Activated B cell treated with CpG ODN at 0.5 μM for 24 hours (primary cell): ENCODE measurements at regions not wholly inside any gene's neighbourhood (a gene's known extent, or its start where the extent isn't known, plus 50 kb on each side); places are given as distances from the start of the nearest gene placed in this dataset.

Source experiments
- ATAC-seq: fragments of 200-7000 bp; cut with Tn5 transposase; one replicate; pipeline ENCODE4 v1.10.0; 2021; ENCODE audit warnings: low read depth, mild to moderate bottlenecking, moderate library complexity
- CTCF ChIA-PET: fragments of 350-600 bp; sonication (Branson Sonifier 250); formaldehyde crosslinking; loops from one replicate; lab custom pipeline; 2021; ENCODE audit warnings: antibody characterized with exemption; lab: Charles Lee
- POLR2A ChIA-PET: fragments of 350-600 bp; sonication (Branson Sonifier 250); formaldehyde crosslinking; loops from one replicate; lab custom pipeline; 2021; ENCODE audit warnings: antibody characterized with exemption; lab: Charles Lee
- DNase-seq: peaks from one replicate; pipeline ENCODE4 v3.0.0; 2022
- H3K27ac Mint-ChIP-seq: one replicate; pipeline ENCODE4 v1.8.0; 2020; ENCODE audit warnings: mixed read lengths
- H3K27me3 Mint-ChIP-seq: one replicate; pipeline ENCODE4 v1.8.0; 2021; ENCODE audit warnings: mixed read lengths
- H3K36me3 Mint-ChIP-seq: one replicate; pipeline ENCODE4 v1.8.0; 2021; ENCODE audit warnings: low read depth, mixed read lengths
- H3K4me1 Mint-ChIP-seq: one replicate; pipeline ENCODE4 v1.8.0; 2021; ENCODE audit warnings: mixed read lengths
- H3K4me3 Mint-ChIP-seq: one replicate; pipeline ENCODE4 v1.8.0; 2020; ENCODE audit warnings: mild to moderate bottlenecking, mixed read lengths
- H3K9me3 Mint-ChIP-seq: one replicate; pipeline ENCODE4 v1.8.0; 2020; ENCODE audit warnings: mixed read lengths
- intact Hi-C: fragments of 100-400 bp; cut with micrococcal nuclease; formaldehyde crosslinking; loops from one replicate; pipeline ENCODE4 v1.15.1; 2024
- TF ChIP-seq, protein P1 (sequence below): fragments of 200-600 bp; IDR thresholded peaks from one replicate; pipeline ENCODE4 v1.8.0; 2022; ENCODE audit warnings: antibody characterized with exemption, mild to moderate bottlenecking

DNA sequence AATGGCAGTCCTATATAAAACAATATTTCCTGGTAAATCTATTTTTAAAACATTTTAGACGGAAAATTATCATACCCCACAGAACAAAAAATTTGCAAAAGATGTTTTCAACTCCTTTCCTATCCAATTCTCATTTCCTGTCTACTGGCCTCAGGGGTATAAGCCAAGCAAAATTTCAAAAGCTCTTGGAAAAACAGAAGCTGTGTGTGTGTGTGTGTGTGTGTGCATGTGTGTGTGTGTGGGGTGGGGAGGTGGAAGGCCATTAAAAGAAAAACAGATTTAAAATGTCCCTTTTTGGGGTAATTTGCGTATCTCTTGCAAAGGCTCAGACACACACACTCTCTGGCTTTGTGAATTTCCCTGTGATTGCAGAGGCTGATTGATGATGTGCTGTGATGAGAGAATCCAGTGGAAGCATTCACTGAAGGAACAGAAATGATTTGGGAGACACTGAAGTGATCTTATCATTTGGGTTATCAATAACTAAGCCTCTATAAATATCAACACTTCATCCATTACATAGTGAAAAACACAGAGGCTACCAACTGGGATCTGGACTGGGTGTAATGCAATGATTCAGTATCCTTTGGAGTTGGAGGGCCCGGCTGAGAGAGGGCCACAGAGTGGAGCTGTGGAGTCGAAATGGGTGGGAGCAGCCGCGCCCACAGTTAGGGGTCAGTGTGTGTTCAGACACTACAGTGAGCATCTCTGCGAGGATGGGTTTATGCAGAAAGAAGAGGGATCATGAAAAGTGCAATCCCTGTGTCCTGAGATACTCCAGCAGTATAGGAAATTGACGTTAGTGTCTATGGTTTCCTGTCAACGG, 106.8 kb upstream of the PREP start:
- DNase-seq = no peak
- no peaks in the 10 kb centered on the region for H3K9me3 Mint-ChIP-seq
- no peak overlapping the region for H3K4me3 Mint-ChIP-seq
- H3K27ac Mint-ChIP-seq = no peak overlapping the region
- ChIA-PET CTCF (no interaction called here), POLR2A (no interaction called here)
- peaks cover 20% of the 10 kb centered on the region for H3K27me3 Mint-ChIP-seq
- no peaks in the 10 kb centered on the region for H3K4me1 Mint-ChIP-seq
- H3K36me3 Mint-ChIP-seq = no peaks in the 10 kb centered on the region
- TF ChIP-seq, protein P1, sequence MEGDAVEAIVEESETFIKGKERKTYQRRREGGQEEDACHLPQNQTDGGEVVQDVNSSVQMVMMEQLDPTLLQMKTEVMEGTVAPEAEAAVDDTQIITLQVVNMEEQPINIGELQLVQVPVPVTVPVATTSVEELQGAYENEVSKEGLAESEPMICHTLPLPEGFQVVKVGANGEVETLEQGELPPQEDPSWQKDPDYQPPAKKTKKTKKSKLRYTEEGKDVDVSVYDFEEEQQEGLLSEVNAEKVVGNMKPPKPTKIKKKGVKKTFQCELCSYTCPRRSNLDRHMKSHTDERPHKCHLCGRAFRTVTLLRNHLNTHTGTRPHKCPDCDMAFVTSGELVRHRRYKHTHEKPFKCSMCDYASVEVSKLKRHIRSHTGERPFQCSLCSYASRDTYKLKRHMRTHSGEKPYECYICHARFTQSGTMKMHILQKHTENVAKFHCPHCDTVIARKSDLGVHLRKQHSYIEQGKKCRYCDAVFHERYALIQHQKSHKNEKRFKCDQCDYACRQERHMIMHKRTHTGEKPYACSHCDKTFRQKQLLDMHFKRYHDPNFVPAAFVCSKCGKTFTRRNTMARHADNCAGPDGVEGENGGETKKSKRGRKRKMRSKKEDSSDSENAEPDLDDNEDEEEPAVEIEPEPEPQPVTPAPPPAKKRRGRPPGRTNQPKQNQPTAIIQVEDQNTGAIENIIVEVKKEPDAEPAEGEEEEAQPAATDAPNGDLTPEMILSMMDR = no peak
- no peak for ATAC-seq
- intact Hi-C loops = no loop called here

DNA sequence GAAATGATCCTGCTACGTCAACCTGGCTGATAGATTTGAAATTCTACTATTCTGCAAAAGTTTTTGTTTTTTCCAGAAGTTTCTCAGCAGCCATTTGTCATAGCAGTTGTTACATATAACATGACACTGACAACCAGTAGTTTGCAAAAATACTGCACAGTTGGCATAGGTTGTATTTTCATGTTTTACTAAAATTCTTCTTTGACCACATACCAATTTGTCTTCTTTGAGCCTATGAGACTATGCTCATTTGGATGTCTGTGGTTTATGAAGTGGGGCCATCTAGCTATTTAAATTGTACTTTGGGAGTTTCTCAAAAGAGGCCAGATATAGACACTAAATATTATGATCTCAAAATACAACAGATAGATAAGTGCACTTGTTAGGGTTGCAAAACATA, 104.9 kb upstream of the PREP start:
- H3K27me3 Mint-ChIP-seq = peaks cover 19% of the 10 kb centered on the region
- no peaks in the 10 kb centered on the region for H3K36me3 Mint-ChIP-seq
- CTCF ChIA-PET = no interaction called here
- TF ChIP-seq, protein P1 = no peak
- POLR2A ChIA-PET = no interaction called here
- DNase-seq = no peak
- intact Hi-C loops = no loop called here
- H3K4me3 Mint-ChIP-seq = no peak overlapping the region
- no peaks in the 10 kb centered on the region for H3K9me3 Mint-ChIP-seq
- no peaks in the 10 kb centered on the region for H3K4me1 Mint-ChIP-seq
- H3K27ac Mint-ChIP-seq = no peak overlapping the region
- no peak for ATAC-seq

DNA sequence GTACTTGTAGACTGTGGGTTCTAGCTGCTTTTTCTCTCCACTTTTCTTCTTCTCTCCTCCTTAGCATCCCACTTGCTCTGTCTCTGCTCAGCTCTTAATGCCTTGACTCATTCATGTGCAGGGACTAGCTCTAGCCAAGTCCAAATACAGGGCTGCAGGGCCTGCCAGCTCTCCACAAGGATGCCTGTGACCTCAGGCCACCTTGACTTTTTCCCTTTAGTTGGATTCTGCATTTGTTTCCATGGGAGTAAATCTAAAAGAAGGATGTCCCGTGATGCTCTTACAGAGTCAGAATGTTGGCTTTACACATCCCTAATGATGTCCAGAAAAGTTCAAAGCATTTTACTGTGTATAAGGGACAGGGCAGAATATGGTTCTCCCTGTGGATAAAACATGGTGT, 101.8 kb upstream of the PREP start:
- CTCF ChIA-PET = no interaction called here
- DNase-seq (no peak), ATAC-seq (no peak)
- Mint-ChIP-seq H3K27ac (no peak overlapping the region), H3K4me3 (no peak overlapping the region), H3K36me3 (no peaks in the 10 kb centered on the region), H3K27me3 (peaks cover 8% of the 10 kb centered on the region), H3K9me3 (no peaks in the 10 kb centered on the region), H3K4me1 (no peaks in the 10 kb centered on the region)
- intact Hi-C loops = no loop called here
- POLR2A ChIA-PET = no interaction called here
- TF ChIP-seq, protein P1 = no peak

DNA sequence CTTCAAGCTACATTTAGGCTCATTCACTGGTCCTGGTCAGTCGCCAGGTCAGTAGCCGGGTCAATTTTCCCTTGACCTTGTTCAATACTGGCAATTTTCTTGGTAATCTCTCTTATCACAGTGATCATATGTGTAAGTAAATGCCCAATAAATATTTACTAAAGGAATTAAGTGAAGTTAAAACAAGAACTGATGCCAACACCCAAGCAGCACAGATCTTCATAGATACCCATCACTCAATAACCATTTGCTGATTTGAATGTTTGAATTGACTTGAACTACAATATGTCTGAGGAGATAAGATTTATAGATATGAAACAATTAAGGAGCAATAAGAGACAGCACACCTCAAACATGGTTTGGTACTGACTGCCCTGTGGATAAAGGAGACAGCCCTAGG, 100.8 kb upstream of the PREP start:
- ATAC-seq = no peak
- no peak overlapping the region for H3K4me3 Mint-ChIP-seq
- ChIA-PET POLR2A (no interaction called here), CTCF (no interaction called here)
- H3K9me3 Mint-ChIP-seq = no peaks in the 10 kb centered on the region
- TF ChIP-seq, protein P1 = no peak
- H3K4me1 Mint-ChIP-seq = no peaks in the 10 kb centered on the region
- no peak for DNase-seq
- no peaks in the 10 kb centered on the region for H3K36me3 Mint-ChIP-seq
- intact Hi-C loops = no loop called here
- H3K27ac Mint-ChIP-seq = no peak overlapping the region
- H3K27me3 Mint-ChIP-seq = peaks cover 11% of the 10 kb centered on the region

DNA sequence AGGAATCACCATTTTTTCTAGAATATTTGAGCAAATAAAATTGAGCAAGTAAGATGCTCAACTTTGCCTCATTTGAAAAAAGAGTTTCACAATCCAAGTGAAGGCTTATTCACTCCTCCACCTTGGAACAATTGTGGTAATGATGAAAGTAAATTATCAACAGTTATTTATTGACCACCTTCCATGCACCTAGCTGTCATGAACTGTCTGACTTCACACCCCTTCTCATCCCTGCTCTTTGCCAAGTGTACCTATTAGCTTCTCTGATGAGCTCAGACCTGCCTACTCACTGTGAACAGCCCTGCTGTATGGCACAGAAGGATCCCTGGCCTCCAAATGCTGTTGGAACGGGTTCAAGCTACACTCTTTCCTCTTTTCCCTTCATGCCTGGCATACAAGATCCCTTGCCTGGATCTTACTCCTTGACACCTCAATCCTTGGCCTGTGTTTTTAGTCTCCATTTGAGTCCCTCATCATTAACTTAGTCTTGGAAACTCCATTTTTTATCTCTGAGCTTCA, 99.0 kb upstream of the PREP start:
- ChIA-PET POLR2A (no interaction called here), CTCF (no interaction called here)
- TF ChIP-seq, protein P1 = no peak
- H3K4me1 Mint-ChIP-seq = no peaks in the 10 kb centered on the region
- no peaks in the 10 kb centered on the region for H3K36me3 Mint-ChIP-seq
- intact Hi-C loops = no loop called here
- no peak overlapping the region for H3K4me3 Mint-ChIP-seq
- no peak overlapping the region for H3K27ac Mint-ChIP-seq
- ATAC-seq (no peak), DNase-seq (no peak)
- no peaks in the 10 kb centered on the region for H3K9me3 Mint-ChIP-seq
- peaks cover 12% of the 10 kb centered on the region for H3K27me3 Mint-ChIP-seq
